ENCODE measurements at regions not wholly inside any gene's neighbourhood (a gene's known extent, or its start where the extent isn't known, plus 50 kb on each side); places are given as distances from the start of the nearest gene placed in this dataset.
A peak's percentile ranks its signal among the peaks of the same experiment; 100 is the strongest.

GRCh38 chr2:145075454-145076062, 555.6 kb upstream of the ZEB2 start:
- no peaks in the 10 kb centered on the region for H3K27me3 Mint-ChIP-seq (ENCODE audit: low read depth)
- no peak for TF ChIP-seq CTCF (IDR thresholded peaks at IDR 0.05; ENCODE audit: unreplicated experiment in 3 of 3)
- H3K36me3 Mint-ChIP-seq (ENCODE audit: low read depth) = no peaks in the 10 kb centered on the region
- no peak overlapping the region for H3K4me3 Mint-ChIP-seq
- H3K4me1 Mint-ChIP-seq = peaks cover 7% of the 10 kb centered on the region
- H3K9me3 Mint-ChIP-seq = peaks cover 2% of the 10 kb centered on the region
- no peak overlapping the region for H3K27ac Mint-ChIP-seq

GRCh38 chr2:145070703-145071102, 550.8 kb upstream of the ZEB2 start:
- no peak for TF ChIP-seq CTCF (IDR thresholded peaks at IDR 0.05; ENCODE audit: unreplicated experiment in 3 of 3)
- Mint-ChIP-seq H3K9me3 (peaks cover 10% of the 10 kb centered on the region), H3K4me1 (peaks cover 22% of the 10 kb centered on the region), H3K4me3 (no peak overlapping the region), H3K27ac (no peak overlapping the region), H3K36me3 (ENCODE audit: low read depth) (peaks cover 4% of the 10 kb centered on the region), H3K27me3 (ENCODE audit: low read depth) (no peaks in the 10 kb centered on the region)

- Mint-ChIP-seq H3K36me3 (ENCODE audit: low read depth) (peaks cover 4% of the 10 kb centered on the region), H3K27me3 (ENCODE audit: low read depth) (no peaks in the 10 kb centered on the region), H3K9me3 (peaks cover 10% of the 10 kb centered on the region), H3K27ac (no peak overlapping the region), H3K4me1 (peaks cover 26% of the 10 kb centered on the region), H3K4me3 (no peak overlapping the region)
- no peak for TF ChIP-seq CTCF (IDR thresholded peaks at IDR 0.05; ENCODE audit: unreplicated experiment in 3 of 3)
Observed at GRCh38 chr2:145068509-145068908, 548.6 kb upstream of the ZEB2 start.

GRCh38 chr2:145067549-145068030, 547.7 kb upstream of the ZEB2 start:
- Mint-ChIP-seq H3K36me3 (ENCODE audit: low read depth) (peaks cover 4% of the 10 kb centered on the region), H3K4me3 (no peak overlapping the region), H3K4me1 (peaks cover 26% of the 10 kb centered on the region), H3K9me3 (peaks cover 10% of the 10 kb centered on the region), H3K27me3 (ENCODE audit: low read depth) (no peaks in the 10 kb centered on the region), H3K27ac (peak overlapping the region in 2 of 3 experiments; percentile 34 to 82)
- no peak for TF ChIP-seq CTCF (IDR thresholded peaks at IDR 0.05; ENCODE audit: unreplicated experiment in 3 of 3)

GRCh38 chr2:145066856-145067548, 547.1 kb upstream of the ZEB2 start:
- Mint-ChIP-seq H3K27me3 (ENCODE audit: low read depth) (no peaks in the 10 kb centered on the region), H3K36me3 (ENCODE audit: low read depth) (peaks cover 4% of the 10 kb centered on the region), H3K4me1 (peaks cover 26% of the 10 kb centered on the region), H3K4me3 (no peak overlapping the region), H3K9me3 (peaks cover 10% of the 10 kb centered on the region), H3K27ac (peak overlapping the region; percentile 34 to 83 (median 82))
- TF ChIP-seq CTCF (IDR thresholded peaks at IDR 0.05; ENCODE audit: unreplicated experiment in 3 of 3) = no peak
